Panc1 (cell line): ENCODE measurements at regions not wholly inside any gene's neighbourhood (a gene's known extent, or its start where the extent isn't known, plus 50 kb on each side); places are given as distances from the start of the nearest gene placed in this dataset.

Experiments
- ATAC-seq: fragments of 200-7000 bp; cut with Tn5 transposase; 2 replicates; pipeline ENCODE4 v1.9.1; 2020; ENCODE audit warnings: mild to moderate bottlenecking, moderate library complexity
- BruUV-seq: library from RNA; stranded (reverse); fragments of 400-500 nt; replicated peaks from 2 replicates; lab custom pipeline; 2021; lab: Mats Ljungman, UMichigan
- CTCF ChIA-PET: fragments of 300-600 bp; sonication (Branson Sonifier 250); formaldehyde crosslinking; loops from one replicate; lab custom pipeline; 2022; ENCODE audit warnings: antibody characterized with exemption; lab: Charles Lee
- POLR2A ChIA-PET: fragments of 300-600 bp; sonication (Branson Sonifier 250); formaldehyde crosslinking; loops from one replicate; lab custom pipeline; 2022; ENCODE audit warnings: antibody characterized with exemption; lab: Charles Lee
- DNase-seq: peaks from one replicate; pipeline ENCODE4 v3.0.0-alpha.2; 2010; ENCODE audit warnings: low read depth, low spot score
- H3K27ac ChIP-seq: 2 replicates; pipeline ENCODE4 v1.5.1; 2011; ENCODE audit warnings: mild to moderate bottlenecking, low read length, inconsistent platforms
- H3K27me3 ChIP-seq: fragments of 200-500 bp; sonication (Bioruptor generic); 2 replicates; pipeline ENCODE4 v1.6.0; 2014; ENCODE audit warnings: low read length, inconsistent platforms; ENCODE audit not compliant: control insufficient read depth, insufficient read depth
- H3K36me3 ChIP-seq: fragments of 200-500 bp; sonication (Bioruptor generic); 2 replicates; pipeline ENCODE4 v1.5.1; 2014; ENCODE audit warnings: inconsistent platforms, mild to moderate bottlenecking, low read length, moderate library complexity; ENCODE audit not compliant: control insufficient read depth, insufficient read depth
- H3K4me1 ChIP-seq: 2 replicates; pipeline ENCODE4 v1.5.1; 2011; ENCODE audit warnings: inconsistent platforms, mild to moderate bottlenecking, low read length, moderate library complexity; ENCODE audit not compliant: control insufficient read depth, insufficient read depth
- H3K4me3 ChIP-seq, 2 experiments: 2 replicates each; pipeline ENCODE4 v1.5.1; 2011 to 2012; ENCODE audit warnings: low read depth in 2 of 2, low read length in 2 of 2, mild to moderate bottlenecking in 2 of 2, inconsistent platforms in 1 of 2, moderate library complexity in 1 of 2
- H3K9me3 ChIP-seq: fragments of 200-500 bp; sonication (Bioruptor generic); 2 replicates; pipeline ENCODE4 v1.5.1; 2014; ENCODE audit warnings: low read depth, mild to moderate bottlenecking, inconsistent platforms, low read length, moderate library complexity; ENCODE audit not compliant: control insufficient read depth, insufficient read depth
- POLR2AphosphoS5 ChIP-seq: IDR thresholded peaks from 2 replicates; pipeline ENCODE4 v1.6.1; 2012; ENCODE audit warnings: mild to moderate bottlenecking, low read depth, low read length, moderate library complexity
- SIN3A ChIP-seq: IDR thresholded peaks from 2 replicates; pipeline ENCODE4 v1.6.1; 2012; ENCODE audit warnings: low read depth, mild to moderate bottlenecking, low read length, moderate library complexity, borderline replicate concordance; ENCODE audit not compliant: insufficient read depth
- TCF7L2 ChIP-seq: IDR thresholded peaks from 2 replicates; pipeline ENCODE4 v1.6.1; 2011; ENCODE audit warnings: mild to moderate bottlenecking, low read depth, low read length, inconsistent platforms
- in situ Hi-C: cut with HindIII; loops from 2 replicates; pipeline ENCODE4 v1.10.0; 2016; ENCODE audit warnings: low sequenced_read_pairs, low pct_unique_long_range_greater_than_20kb
- intact Hi-C: fragments of 100-400 bp; cut with micrococcal nuclease; formaldehyde crosslinking; loops from one replicate; pipeline ENCODE4 v1.10.0; 2022; ENCODE audit not compliant: unreplicated experiment
- TF ChIP-seq, protein P1 (sequence below): fragments of 450-650 bp; IDR thresholded peaks from 2 replicates; pipeline ENCODE4 v1.5.1; 2017; ENCODE audit warnings: mild to moderate bottlenecking
- TF ChIP-seq, protein P2 (sequence below), 2 experiments: IDR thresholded peaks; 2 replicates each; pipeline ENCODE4 v1.6.1; 2011 to 2012; ENCODE audit warnings: low read depth in 2 of 2, control low read depth in 1 of 2, low read length in 1 of 2, mild to moderate bottlenecking in 1 of 2, moderate library complexity in 1 of 2; ENCODE audit not compliant: insufficient read depth in 1 of 2

DNA sequence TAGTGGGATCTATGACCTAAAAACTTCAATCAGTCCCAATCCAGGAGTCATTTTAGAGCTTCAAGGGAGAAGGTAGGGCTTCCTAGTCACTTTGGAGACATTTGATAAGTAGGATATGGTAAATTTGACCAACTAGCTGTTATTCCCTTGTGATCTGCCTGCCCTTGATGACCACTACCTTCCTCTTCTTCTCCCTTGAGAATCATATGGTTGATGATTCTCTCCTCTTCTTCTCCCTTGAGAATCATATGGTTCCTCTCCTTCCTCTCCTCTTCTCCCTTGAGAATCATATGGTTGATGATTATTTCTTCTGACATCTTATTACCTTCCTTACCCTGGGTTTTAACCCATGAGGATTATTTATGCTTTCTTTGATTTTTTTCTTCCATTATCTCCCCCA lies 482.6 kb upstream of the TENM3 start:
- Histone ChIP-seq H3K4me1 (no peaks in the 10 kb centered on the region), H3K27me3 (no peaks in the 10 kb centered on the region), H3K9me3 (no peaks in the 10 kb centered on the region), H3K27ac (no peak overlapping the region), H3K4me3 (no peak overlapping the region), H3K36me3 (no peaks in the 10 kb centered on the region)
- no peak for ATAC-seq
- BruUV-seq = no TSS peak
- POLR2A ChIA-PET = no interaction called here
- in situ Hi-C loops = no loop called here
- TF ChIP-seq POLR2AphosphoS5 = no peak
- no peak for TF ChIP-seq TCF7L2
- TF ChIP-seq, protein P1, sequence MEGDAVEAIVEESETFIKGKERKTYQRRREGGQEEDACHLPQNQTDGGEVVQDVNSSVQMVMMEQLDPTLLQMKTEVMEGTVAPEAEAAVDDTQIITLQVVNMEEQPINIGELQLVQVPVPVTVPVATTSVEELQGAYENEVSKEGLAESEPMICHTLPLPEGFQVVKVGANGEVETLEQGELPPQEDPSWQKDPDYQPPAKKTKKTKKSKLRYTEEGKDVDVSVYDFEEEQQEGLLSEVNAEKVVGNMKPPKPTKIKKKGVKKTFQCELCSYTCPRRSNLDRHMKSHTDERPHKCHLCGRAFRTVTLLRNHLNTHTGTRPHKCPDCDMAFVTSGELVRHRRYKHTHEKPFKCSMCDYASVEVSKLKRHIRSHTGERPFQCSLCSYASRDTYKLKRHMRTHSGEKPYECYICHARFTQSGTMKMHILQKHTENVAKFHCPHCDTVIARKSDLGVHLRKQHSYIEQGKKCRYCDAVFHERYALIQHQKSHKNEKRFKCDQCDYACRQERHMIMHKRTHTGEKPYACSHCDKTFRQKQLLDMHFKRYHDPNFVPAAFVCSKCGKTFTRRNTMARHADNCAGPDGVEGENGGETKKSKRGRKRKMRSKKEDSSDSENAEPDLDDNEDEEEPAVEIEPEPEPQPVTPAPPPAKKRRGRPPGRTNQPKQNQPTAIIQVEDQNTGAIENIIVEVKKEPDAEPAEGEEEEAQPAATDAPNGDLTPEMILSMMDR = no peak
- TF ChIP-seq, protein P2, sequence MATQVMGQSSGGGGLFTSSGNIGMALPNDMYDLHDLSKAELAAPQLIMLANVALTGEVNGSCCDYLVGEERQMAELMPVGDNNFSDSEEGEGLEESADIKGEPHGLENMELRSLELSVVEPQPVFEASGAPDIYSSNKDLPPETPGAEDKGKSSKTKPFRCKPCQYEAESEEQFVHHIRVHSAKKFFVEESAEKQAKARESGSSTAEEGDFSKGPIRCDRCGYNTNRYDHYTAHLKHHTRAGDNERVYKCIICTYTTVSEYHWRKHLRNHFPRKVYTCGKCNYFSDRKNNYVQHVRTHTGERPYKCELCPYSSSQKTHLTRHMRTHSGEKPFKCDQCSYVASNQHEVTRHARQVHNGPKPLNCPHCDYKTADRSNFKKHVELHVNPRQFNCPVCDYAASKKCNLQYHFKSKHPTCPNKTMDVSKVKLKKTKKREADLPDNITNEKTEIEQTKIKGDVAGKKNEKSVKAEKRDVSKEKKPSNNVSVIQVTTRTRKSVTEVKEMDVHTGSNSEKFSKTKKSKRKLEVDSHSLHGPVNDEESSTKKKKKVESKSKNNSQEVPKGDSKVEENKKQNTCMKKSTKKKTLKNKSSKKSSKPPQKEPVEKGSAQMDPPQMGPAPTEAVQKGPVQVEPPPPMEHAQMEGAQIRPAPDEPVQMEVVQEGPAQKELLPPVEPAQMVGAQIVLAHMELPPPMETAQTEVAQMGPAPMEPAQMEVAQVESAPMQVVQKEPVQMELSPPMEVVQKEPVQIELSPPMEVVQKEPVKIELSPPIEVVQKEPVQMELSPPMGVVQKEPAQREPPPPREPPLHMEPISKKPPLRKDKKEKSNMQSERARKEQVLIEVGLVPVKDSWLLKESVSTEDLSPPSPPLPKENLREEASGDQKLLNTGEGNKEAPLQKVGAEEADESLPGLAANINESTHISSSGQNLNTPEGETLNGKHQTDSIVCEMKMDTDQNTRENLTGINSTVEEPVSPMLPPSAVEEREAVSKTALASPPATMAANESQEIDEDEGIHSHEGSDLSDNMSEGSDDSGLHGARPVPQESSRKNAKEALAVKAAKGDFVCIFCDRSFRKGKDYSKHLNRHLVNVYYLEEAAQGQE (IDR thresholded peaks at IDR 0.05; ENCODE audit: insufficient read depth in 1 of 2, low read depth in 2 of 2, low read length in 1 of 2) = no peak
- no peak for TF ChIP-seq SIN3A
- DNase-seq = no peak
- CTCF ChIA-PET = no interaction called here
- intact Hi-C loops = no loop called here

DNA sequence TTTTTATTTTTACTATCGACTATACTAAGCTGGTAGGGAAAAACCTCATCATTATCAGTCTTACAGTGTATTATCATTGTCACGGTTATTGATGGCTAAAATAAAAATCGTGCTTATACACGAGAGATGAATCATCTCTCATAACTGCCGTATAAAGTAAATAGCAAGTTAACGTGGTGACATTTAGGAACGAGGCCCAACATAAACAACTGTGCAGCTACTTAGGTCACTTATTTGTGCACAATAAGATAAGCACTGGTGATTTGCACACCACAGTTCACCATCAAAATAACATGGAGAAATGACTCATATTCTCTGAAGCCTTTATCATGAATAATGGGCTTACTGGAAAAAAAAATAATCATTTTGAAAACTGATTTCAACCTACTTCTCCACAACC lies 482.0 kb upstream of the TENM3 start:
- ChIA-PET POLR2A (no interaction called here), CTCF (no interaction called here)
- ATAC-seq (no peak), DNase-seq (no peak)
- in situ Hi-C loops = no loop called here
- intact Hi-C loops = no loop called here
- Histone ChIP-seq H3K4me1 (no peaks in the 10 kb centered on the region), H3K36me3 (no peaks in the 10 kb centered on the region), H3K9me3 (no peaks in the 10 kb centered on the region), H3K27me3 (no peaks in the 10 kb centered on the region), H3K27ac (no peak overlapping the region), H3K4me3 (no peak overlapping the region)
- no TSS peak for BruUV-seq
- TF ChIP-seq TCF7L2 (no peak), SIN3A (no peak), POLR2AphosphoS5 (no peak)
- TF ChIP-seq, protein P2 (IDR thresholded peaks at IDR 0.05; ENCODE audit: insufficient read depth in 1 of 2, low read depth in 2 of 2, low read length in 1 of 2) = no peak
- TF ChIP-seq, protein P1 = no peak
